HEK293 (cell line): ENCODE measurements at regions not wholly inside any gene's neighbourhood (a gene's known extent, or its start where the extent isn't known, plus 50 kb on each side); places are given as distances from the start of the nearest gene placed in this dataset.

Experiments used
- CTCF ChIA-PET: fragments of 350-600 bp; formaldehyde crosslinking; extraction: SDS; loops from one replicate; lab custom pipeline; 2021; ENCODE audit warnings: antibody characterized with exemption; lab: Yijun Ruan, JAX
- POLR2A ChIA-PET: fragments of 300-600 bp; formaldehyde crosslinking; extraction: SDS; loops from one replicate; lab custom pipeline; 2020; ENCODE audit warnings: antibody characterized with exemption, inconsistent platforms; lab: Yijun Ruan, JAX
- H3K27ac ChIP-seq: fragments of 200-500 bp; sonication (Bioruptor generic); 2 replicates; pipeline ENCODE4 v1.5.1; 2014; ENCODE audit warnings: low read depth, low read length, control low read depth, inconsistent platforms; ENCODE audit errors: extremely low read depth
- H3K36me3 ChIP-seq, 2 experiments: fragments of 200-500 bp in 1 of 2; sonication (Bioruptor generic) in 1 of 2; 1 replicate in 1 of 2; 2 replicates in 1 of 2; pipeline ENCODE4 v1.5.1; 2014 to 2017; ENCODE audit warnings: inconsistent platforms in 2 of 2, low read length in 2 of 2; ENCODE audit not compliant: control insufficient read depth in 2 of 2, insufficient read depth in 1 of 2
- H3K4me1 ChIP-seq: fragments of 200-500 bp; sonication (Bioruptor generic); 2 replicates; pipeline ENCODE4 v1.5.1; 2014; ENCODE audit warnings: mild to moderate bottlenecking, low read length, inconsistent platforms; ENCODE audit not compliant: control insufficient read depth, insufficient read depth
- H3K4me3 ChIP-seq: 2 replicates; pipeline ENCODE4 v1.5.1; 2011; ENCODE audit warnings: low read depth, mild to moderate bottlenecking, control low read depth, low read length, moderate library complexity
- H3K9me3 ChIP-seq: fragments of 200-500 bp; sonication (Bioruptor generic); 2 replicates; pipeline ENCODE4 v1.5.1; 2014; ENCODE audit warnings: low read depth, low read length, inconsistent platforms; ENCODE audit not compliant: control insufficient read depth, insufficient read depth
- KLF10 ChIP-seq: fragments of 450-650 bp; IDR thresholded peaks from 2 replicates; pipeline ENCODE4 v1.5.1; 2018; ENCODE audit warnings: missing biosample characterization, mild to moderate bottlenecking, missing genetic modification characterization
- KLF7 ChIP-seq: fragments of 450-650 bp; formaldehyde crosslinking; IDR thresholded peaks from 2 replicates; pipeline ENCODE4 v1.5.1; 2016; ENCODE audit warnings: missing biosample characterization, missing genetic modification characterization, borderline replicate concordance
- OSR2 ChIP-seq: fragments of 450-650 bp; formaldehyde crosslinking; IDR thresholded peaks from 2 replicates; pipeline ENCODE4 v1.5.1; 2016; ENCODE audit warnings: missing biosample characterization, missing genetic modification characterization
- SETDB1 ChIP-seq: IDR thresholded peaks from one replicate; pipeline ENCODE4 v1.6.1; 2017; ENCODE audit warnings: mild to moderate bottlenecking, low read length, moderate library complexity, mixed read lengths; ENCODE audit not compliant: insufficient read length
- TRIM28 ChIP-seq: IDR thresholded peaks from 2 replicates; pipeline ENCODE4 v1.6.1; 2011; ENCODE audit warnings: low read length, control low read depth, borderline replicate concordance
- ZBTB17 ChIP-seq: fragments of 450-650 bp; formaldehyde crosslinking; IDR thresholded peaks from 2 replicates; pipeline ENCODE4 v1.5.1; 2016; ENCODE audit warnings: missing biosample characterization, missing genetic modification characterization
- ZNF132 ChIP-seq: fragments of 450-650 bp; formaldehyde crosslinking; IDR thresholded peaks from 2 replicates; pipeline ENCODE4 v1.5.1; 2017; ENCODE audit warnings: missing biosample characterization, missing genetic modification characterization, borderline replicate concordance
- ZNF184 ChIP-seq: fragments of 450-650 bp; IDR thresholded peaks from 2 replicates; pipeline ENCODE4 v1.5.1; 2018; ENCODE audit warnings: missing biosample characterization, mild to moderate bottlenecking, missing genetic modification characterization
- ZNF202 ChIP-seq: fragments of 450-650 bp; formaldehyde crosslinking; IDR thresholded peaks from 2 replicates; pipeline ENCODE4 v1.5.1; 2016; ENCODE audit warnings: missing biosample characterization, missing genetic modification characterization, borderline replicate concordance
- ZNF529 ChIP-seq: fragments of 450-650 bp; formaldehyde crosslinking; IDR thresholded peaks from 2 replicates; pipeline ENCODE4 v1.5.1; 2017; ENCODE audit warnings: missing genetic modification characterization, missing biosample characterization; ENCODE audit not compliant: insufficient replicate concordance
- TF ChIP-seq, protein P1 (sequence below): fragments of 450-650 bp; formaldehyde crosslinking; IDR thresholded peaks from 2 replicates; pipeline ENCODE4 v1.5.1; 2016; ENCODE audit warnings: missing biosample characterization, missing genetic modification characterization
- TF ChIP-seq, protein P2 (sequence below): fragments of 450-650 bp; IDR thresholded peaks from 2 replicates; pipeline ENCODE4 v1.5.1; 2018; ENCODE audit warnings: missing biosample characterization, missing genetic modification characterization
- TF ChIP-seq, protein P3 (sequence below): fragments of 450-650 bp; formaldehyde crosslinking; IDR thresholded peaks from 2 replicates; pipeline ENCODE4; 2016; ENCODE audit warnings: missing biosample characterization, missing genetic modification characterization
- TF ChIP-seq, protein P4 (sequence below): fragments of 450-650 bp; formaldehyde crosslinking; IDR thresholded peaks from 2 replicates; pipeline ENCODE4 v1.5.1; 2016; ENCODE audit warnings: missing biosample characterization, missing genetic modification characterization
- TF ChIP-seq, protein P5 (sequence below): fragments of 450-650 bp; formaldehyde crosslinking; IDR thresholded peaks from 2 replicates; pipeline ENCODE4 v1.5.1; 2017; ENCODE audit warnings: missing biosample characterization, missing genetic modification characterization

DNA sequence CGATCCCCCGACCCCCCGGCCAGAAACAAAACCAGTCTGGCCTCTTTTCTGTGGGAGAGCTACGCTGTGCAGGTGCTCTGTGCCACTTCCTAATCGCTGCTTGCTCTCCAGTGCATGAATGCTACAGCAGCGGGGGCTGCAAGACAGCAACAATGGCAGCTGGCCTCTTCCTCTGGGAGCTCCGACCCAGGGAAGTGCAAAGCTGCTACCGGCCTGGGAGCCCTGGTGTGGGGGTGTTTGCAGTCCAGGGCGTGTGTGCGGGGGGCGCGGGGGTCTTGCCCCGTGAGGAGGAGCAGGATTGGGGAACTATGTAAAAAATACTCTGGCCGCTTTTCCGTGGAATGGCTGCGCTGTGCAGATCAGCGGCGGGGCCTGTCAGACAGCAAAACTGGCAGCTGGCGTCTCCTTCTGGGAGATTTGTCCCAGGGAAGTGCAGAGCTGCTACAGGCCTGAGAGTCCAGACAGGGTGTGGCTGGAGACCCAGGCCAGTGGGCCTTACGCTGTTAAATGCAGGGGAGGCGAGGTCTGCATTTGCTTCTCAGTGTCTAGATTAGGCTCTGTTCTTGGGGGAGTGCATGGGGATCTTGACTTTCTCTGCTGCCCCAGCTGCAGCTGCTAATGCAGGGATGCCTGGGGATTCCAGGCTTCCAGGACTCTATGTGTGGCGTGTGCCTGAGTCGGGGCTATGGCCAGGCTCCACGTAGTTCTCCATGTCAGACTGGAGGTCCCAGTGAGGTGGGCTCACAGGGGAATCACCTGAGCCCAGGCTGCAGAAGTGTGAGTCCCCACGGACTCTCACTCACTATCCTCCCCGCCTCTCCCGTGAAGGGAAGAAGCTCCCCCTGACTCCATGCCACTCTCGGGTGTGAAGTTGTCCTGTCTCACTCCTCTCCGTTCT, 344.5 kb downstream of the AEBP2 start:
- Histone ChIP-seq H3K27ac (no peak overlapping the region), H3K9me3 (no peaks in the 10 kb centered on the region), H3K4me1 (no peaks in the 10 kb centered on the region), H3K4me3 (no peak overlapping the region), H3K36me3 (no peaks in the 10 kb centered on the region)
- TF ChIP-seq SETDB1 (no peak), ZBTB17 (tag by site-specific recombination) (no peak), ZNF529 (no peak), ZNF132 (tag by site-specific recombination) (no peak), TRIM28 (no peak), OSR2 (tag by site-specific recombination) (no peak)
- TF ChIP-seq, protein P1, sequence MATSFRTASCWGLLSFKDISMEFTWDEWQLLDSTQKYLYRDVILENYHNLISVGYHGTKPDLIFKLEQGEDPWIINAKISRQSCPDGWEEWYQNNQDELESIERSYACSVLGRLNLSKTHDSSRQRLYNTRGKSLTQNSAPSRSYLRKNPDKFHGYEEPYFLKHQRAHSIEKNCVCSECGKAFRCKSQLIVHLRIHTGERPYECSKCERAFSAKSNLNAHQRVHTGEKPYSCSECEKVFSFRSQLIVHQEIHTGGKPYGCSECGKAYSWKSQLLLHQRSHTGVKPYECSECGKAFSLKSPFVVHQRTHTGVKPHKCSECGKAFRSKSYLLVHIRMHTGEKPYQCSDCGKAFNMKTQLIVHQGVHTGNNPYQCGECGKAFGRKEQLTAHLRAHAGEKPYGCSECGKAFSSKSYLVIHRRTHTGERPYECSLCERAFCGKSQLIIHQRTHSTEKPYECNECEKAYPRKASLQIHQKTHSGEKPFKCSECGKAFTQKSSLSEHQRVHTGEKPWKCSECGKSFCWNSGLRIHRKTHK (tag by site-specific recombination): no peak
- TF ChIP-seq, protein P2, sequence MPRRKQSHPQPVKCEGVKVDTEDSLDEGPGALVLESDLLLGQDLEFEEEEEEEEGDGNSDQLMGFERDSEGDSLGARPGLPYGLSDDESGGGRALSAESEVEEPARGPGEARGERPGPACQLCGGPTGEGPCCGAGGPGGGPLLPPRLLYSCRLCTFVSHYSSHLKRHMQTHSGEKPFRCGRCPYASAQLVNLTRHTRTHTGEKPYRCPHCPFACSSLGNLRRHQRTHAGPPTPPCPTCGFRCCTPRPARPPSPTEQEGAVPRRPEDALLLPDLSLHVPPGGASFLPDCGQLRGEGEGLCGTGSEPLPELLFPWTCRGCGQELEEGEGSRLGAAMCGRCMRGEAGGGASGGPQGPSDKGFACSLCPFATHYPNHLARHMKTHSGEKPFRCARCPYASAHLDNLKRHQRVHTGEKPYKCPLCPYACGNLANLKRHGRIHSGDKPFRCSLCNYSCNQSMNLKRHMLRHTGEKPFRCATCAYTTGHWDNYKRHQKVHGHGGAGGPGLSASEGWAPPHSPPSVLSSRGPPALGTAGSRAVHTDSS (tag by site-specific recombination): no peak
- CTCF ChIA-PET: no interaction called here
- POLR2A ChIA-PET: no interaction called here

DNA sequence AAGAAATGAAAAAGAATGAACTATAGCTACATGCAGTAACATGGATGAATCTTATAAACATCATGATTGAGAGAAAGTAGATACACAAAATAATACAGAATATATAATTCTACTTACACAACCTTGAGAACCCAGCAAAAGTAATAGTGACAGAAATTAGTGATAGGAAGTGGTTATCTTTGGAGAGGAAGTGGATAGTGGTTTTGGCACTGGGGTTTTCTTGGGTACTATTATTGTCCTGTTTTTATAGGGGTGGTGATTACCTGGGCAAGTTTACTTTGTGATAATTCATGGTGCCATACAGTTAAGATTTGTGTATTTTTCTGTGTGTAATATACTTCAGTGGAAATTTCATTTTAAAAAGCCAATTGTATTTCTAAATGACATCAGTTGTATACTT, 352.7 kb downstream of the AEBP2 start:
- no peak overlapping the region for H3K27ac ChIP-seq
- ChIA-PET CTCF (interaction anchor here (0.6 kb wide), 1 partner anchor 756 kb away, joined by 3 read pairs; no protein-coding TSS in a partner anchor), POLR2A (no interaction called here)
- no peaks in the 10 kb centered on the region for H3K9me3 ChIP-seq
- no peaks in the 10 kb centered on the region for H3K36me3 ChIP-seq
- no peak overlapping the region for H3K4me3 ChIP-seq
- TF ChIP-seq ZNF184 (tag by site-specific recombination) (no peak), ZNF202 (tag by site-specific recombination) (no peak), KLF10 (no peak), KLF7 (tag by site-specific recombination) (no peak)
- TF ChIP-seq, protein P3, sequence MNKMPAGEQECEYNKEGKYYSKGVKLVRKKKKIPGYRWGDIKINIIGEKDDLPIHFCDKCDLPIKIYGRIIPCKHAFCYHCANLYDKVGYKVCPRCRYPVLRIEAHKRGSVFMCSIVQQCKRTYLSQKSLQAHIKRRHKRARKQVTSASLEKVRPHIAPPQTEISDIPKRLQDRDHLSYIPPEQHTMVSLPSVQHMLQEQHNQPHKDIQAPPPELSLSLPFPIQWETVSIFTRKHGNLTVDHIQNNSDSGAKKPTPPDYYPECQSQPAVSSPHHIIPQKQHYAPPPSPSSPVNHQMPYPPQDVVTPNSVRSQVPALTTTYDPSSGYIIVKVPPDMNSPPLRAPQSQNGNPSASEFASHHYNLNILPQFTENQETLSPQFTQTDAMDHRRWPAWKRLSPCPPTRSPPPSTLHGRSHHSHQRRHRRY: no peak
- TF ChIP-seq, protein P4, sequence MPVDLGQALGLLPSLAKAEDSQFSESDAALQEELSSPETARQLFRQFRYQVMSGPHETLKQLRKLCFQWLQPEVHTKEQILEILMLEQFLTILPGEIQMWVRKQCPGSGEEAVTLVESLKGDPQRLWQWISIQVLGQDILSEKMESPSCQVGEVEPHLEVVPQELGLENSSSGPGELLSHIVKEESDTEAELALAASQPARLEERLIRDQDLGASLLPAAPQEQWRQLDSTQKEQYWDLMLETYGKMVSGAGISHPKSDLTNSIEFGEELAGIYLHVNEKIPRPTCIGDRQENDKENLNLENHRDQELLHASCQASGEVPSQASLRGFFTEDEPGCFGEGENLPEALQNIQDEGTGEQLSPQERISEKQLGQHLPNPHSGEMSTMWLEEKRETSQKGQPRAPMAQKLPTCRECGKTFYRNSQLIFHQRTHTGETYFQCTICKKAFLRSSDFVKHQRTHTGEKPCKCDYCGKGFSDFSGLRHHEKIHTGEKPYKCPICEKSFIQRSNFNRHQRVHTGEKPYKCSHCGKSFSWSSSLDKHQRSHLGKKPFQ (tag by site-specific recombination): no peak
- TF ChIP-seq, protein P5, sequence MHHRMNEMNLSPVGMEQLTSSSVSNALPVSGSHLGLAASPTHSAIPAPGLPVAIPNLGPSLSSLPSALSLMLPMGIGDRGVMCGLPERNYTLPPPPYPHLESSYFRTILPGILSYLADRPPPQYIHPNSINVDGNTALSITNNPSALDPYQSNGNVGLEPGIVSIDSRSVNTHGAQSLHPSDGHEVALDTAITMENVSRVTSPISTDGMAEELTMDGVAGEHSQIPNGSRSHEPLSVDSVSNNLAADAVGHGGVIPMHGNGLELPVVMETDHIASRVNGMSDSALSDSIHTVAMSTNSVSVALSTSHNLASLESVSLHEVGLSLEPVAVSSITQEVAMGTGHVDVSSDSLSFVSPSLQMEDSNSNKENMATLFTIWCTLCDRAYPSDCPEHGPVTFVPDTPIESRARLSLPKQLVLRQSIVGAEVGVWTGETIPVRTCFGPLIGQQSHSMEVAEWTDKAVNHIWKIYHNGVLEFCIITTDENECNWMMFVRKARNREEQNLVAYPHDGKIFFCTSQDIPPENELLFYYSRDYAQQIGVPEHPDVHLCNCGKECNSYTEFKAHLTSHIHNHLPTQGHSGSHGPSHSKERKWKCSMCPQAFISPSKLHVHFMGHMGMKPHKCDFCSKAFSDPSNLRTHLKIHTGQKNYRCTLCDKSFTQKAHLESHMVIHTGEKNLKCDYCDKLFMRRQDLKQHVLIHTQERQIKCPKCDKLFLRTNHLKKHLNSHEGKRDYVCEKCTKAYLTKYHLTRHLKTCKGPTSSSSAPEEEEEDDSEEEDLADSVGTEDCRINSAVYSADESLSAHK (tag by site-specific recombination): no peak
- no peaks in the 10 kb centered on the region for H3K4me1 ChIP-seq
